Heart right ventricle (tissue), 16 donors: ENCODE measurements at regions not wholly inside any gene's neighbourhood (a gene's known extent, or its start where the extent isn't known, plus 50 kb on each side); places are given as distances from the start of the nearest gene placed in this dataset.
"Not testable (repeated sequence)": the region's sequence is repeated elsewhere in the genome, so short reads cannot be mapped to it uniquely, and the experiment has no call there.

Experiments used
- ATAC-seq, 8 donors: fragments of 200-7000 bp; cut with Tn5 transposase; one replicate each; pipeline ENCODE4 v1.9.1; 2020; ENCODE audit warnings: mild to moderate bottlenecking in 8 of 8, moderate library complexity in 8 of 8, moderate number of reproducible peaks in 1 of 8
- DNase-seq, 2 donors: peaks; one replicate each; pipeline ENCODE4 v3.0.0-alpha.2; 2020
- H3K27ac ChIP-seq, 10 donors: fragments of 200-600 bp; sonication (generic) in 2 of 10; one replicate each; pipeline versions ENCODE4 v1.5.0 to v1.8.0; 2020 to 2022; ENCODE audit warnings: mild to moderate bottlenecking in 3 of 10
- H3K27me3 ChIP-seq, 7 donors: fragments of 200-600 bp; one replicate each; pipeline ENCODE4 v1.8.0; 2021 to 2022; ENCODE audit warnings: mild to moderate bottlenecking in 2 of 7
- H3K36me3 ChIP-seq, 9 donors: fragments of 200-600 bp; sonication (generic) in 1 of 9; one replicate each; pipeline versions ENCODE4 v1.5.0 to v1.8.0; 2020 to 2022; ENCODE audit warnings: mild to moderate bottlenecking in 2 of 9
- H3K4me1 ChIP-seq, 9 donors: fragments of 200-600 bp; sonication (generic) in 1 of 9; one replicate each; pipeline versions ENCODE4 v1.5.0 to v1.8.0; 2020 to 2022; ENCODE audit warnings: mild to moderate bottlenecking in 4 of 9
- H3K4me3 ChIP-seq, 10 donors: fragments of 200-600 bp; sonication (generic) in 2 of 10; one replicate each; pipeline versions ENCODE4 v1.5.0 to v1.8.0; 2020 to 2022; ENCODE audit warnings: mild to moderate bottlenecking in 7 of 10, moderate library complexity in 2 of 10
- H3K9me3 ChIP-seq, 11 donors: fragments of 200-600 bp in 10 of 11; sonication (generic) in 2 of 11; one replicate each; pipeline versions ENCODE4 v1.5.0 to v1.8.0; 2013 to 2022; ENCODE audit warnings: mild to moderate bottlenecking in 2 of 11, control low read depth in 1 of 11, moderate library complexity in 1 of 11
- CTCF ChIP-seq, 9 donors: fragments of 200-600 bp; sonication (generic) in 2 of 9; IDR thresholded peaks; one replicate each; pipeline versions ENCODE4 v1.5.0 to v1.8.0; 2021 to 2022; ENCODE audit warnings: antibody characterized with exemption in 9 of 9, mild to moderate bottlenecking in 5 of 9, moderate library complexity in 1 of 9
- WGBS, 2 donors: extraction: QIAGEN DNeasy Blood & Tissue Kit; methylation state at CpG; one replicate each; pipeline ENCODE4 v1.1.7; 2013; ENCODE audit warnings: inconsistent platforms in 1 of 2; 5-methylcytosine and 5-hydroxymethylcytosine counted together
- intact Hi-C, 10 donors: fragments of 100-400 bp; cut with DNase I; formaldehyde crosslinking; loops; one replicate each; pipeline versions ENCODE4 v1.11.1 to v1.14.2; 2022
- donor health status: Arrhythmogenic right ventricular cardiomyopathy.
- donor health status: ischemic (EF 13 %, LVEDD 7.1; RV severe dilation, severe dysfunction).
- donor health status: healthy with polysubstance abuse.
- donor health status: DM: no; HTN: yes; CAD: no.
- donor health status: DM: no; HTN: no; CAD: no.
- donor health status: ischemic (EF 25% LVEDD 6.9; RV normal size, moderate dysfunction).
- donor health status: ischemic (EF 25% LVEDD 5.7; RV mildly dilated, moderate dysfunction).
- donor health status: healthy.
- donor health status: DM: yes; HTN: yes; CAD: no.
- donor health status: Ischemic cardiomyopathy.
- donor health status: ischemic (EF 35%, LVEDD 5.7; RV mildly dilated, moderate dysfunction).
- donor health status: nonischemic (EF 11% LVEDD 7.7; RV severe dilation, severe dysfunction).
- donor health status: DM: yes; HTN: yes; CAD: no.
- donor health status: PGD.
- donor health status: ischemic (EF 29% LVEDD 5.4; RV normal size, mild dysfunction).
- donor health status: nonischemic (EF 23%, LVEDD 6.1; RV moderate dilation, normal function).

- intact Hi-C loops: no loop called here
- Histone ChIP-seq H3K27me3 (no peaks in the 10 kb centered on the region), H3K27ac (no peak overlapping the region), H3K4me1 (no peaks in the 10 kb centered on the region), H3K36me3 (no peaks in the 10 kb centered on the region), H3K9me3 (peaks cover 0 to 5% (median 0%) of the 10 kb centered on the region in 11 donors), H3K4me3 (no peak overlapping the region)
- no peak for TF ChIP-seq CTCF (IDR thresholded peaks at IDR 0.05)
- ATAC-seq: no peak
- no peak for DNase-seq
- WGBS, 2 donors: 94 to 100% methylated on average over 1 of the region's 1 CpG
These were observed 121.1 kb upstream of the GHR start for GRCh38 chr5:42302186-42302585.

- Histone ChIP-seq H3K9me3 (no peaks in the 10 kb centered on the region), H3K27me3 (no peaks in the 10 kb centered on the region), H3K4me3 (no peak overlapping the region), H3K36me3 (no peaks in the 10 kb centered on the region), H3K27ac (no peak overlapping the region), H3K4me1 (no peaks in the 10 kb centered on the region)
- intact Hi-C loops: no loop called here
- no peak for TF ChIP-seq CTCF (IDR thresholded peaks at IDR 0.05)
- 63 to 76% methylated on average over 1 of the region's 1 CpG for WGBS, 2 donors
- no peak for DNase-seq
- no peak for ATAC-seq
These were observed 117.0 kb upstream of the GHR start for GRCh38 chr5:42306287-42306686.

GRCh38 chr5:42309865-42310264 is 113.4 kb upstream of the GHR start:
- Histone ChIP-seq H3K27me3 (no peaks in the 10 kb centered on the region), H3K36me3 (no peaks in the 10 kb centered on the region), H3K4me1 (no peaks in the 10 kb centered on the region), H3K27ac (no peak overlapping the region), H3K4me3 (no peak overlapping the region), H3K9me3 (no peaks in the 10 kb centered on the region)
- no peak for DNase-seq
- TF ChIP-seq CTCF (IDR thresholded peaks at IDR 0.05): no peak
- intact Hi-C loops: no loop called here
- ATAC-seq: peak in 2 of 8 donors; percentile 31 to 38

DNA sequence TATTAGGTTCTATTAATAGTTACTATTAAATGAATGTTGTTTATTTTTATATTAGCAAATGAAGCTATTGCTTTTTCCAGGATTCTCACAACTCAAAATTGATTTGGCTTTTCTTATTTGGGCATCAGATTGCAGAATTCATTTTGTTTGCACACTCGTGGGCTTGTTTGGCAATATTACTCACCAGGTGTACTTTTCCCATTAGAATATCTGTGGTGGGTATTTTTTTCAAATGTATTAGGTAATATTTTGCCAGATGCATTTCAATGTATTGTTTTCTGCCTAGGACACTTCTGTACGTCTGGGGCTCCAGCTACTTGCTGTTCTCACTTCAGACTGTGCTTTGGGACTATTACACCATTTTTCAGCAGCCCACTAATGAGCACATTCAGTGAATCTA is 108.0 kb upstream of the GHR start:
- Histone ChIP-seq H3K4me1 (no peaks in the 10 kb centered on the region), H3K27ac (no peak overlapping the region), H3K27me3 (no peaks in the 10 kb centered on the region), H3K4me3 (no peak overlapping the region), H3K9me3 (peaks cover 0 to 27% (median 11%) of the 10 kb centered on the region in 11 donors), H3K36me3 (no peaks in the 10 kb centered on the region)
- DNase-seq (no peak), ATAC-seq (no peak)
- intact Hi-C loops: no loop called here
- 41 to 51% methylated on average over 2 of the region's 2 CpGs for WGBS, 2 donors
- no peak for TF ChIP-seq CTCF (IDR thresholded peaks at IDR 0.05)

- H3K9me3 ChIP-seq: peaks cover 0 to 31% (median 16%) of the 10 kb centered on the region in 11 donors
- TF ChIP-seq CTCF (IDR thresholded peaks at IDR 0.05): no peak
- no peak overlapping the region for H3K27ac ChIP-seq
- ATAC-seq (no peak), DNase-seq (no peak)
- no peaks in the 10 kb centered on the region for H3K36me3 ChIP-seq
- intact Hi-C loops: no loop called here
- no peak overlapping the region for H3K4me3 ChIP-seq
- no peaks in the 10 kb centered on the region for H3K4me1 ChIP-seq
- 59 to 73% methylated on average over 2 of the region's 2 CpGs for WGBS, 2 donors
- H3K27me3 ChIP-seq: no peaks in the 10 kb centered on the region
These were observed 105.7 kb upstream of the GHR start for GRCh38 chr5:42317575-42317974.

- H3K27me3 ChIP-seq, DNase-seq, H3K4me1 ChIP-seq, H3K36me3 ChIP-seq, H3K27ac ChIP-seq, ATAC-seq, H3K4me3 ChIP-seq, intact Hi-C loops: not testable (repeated sequence)
- H3K9me3 ChIP-seq: peaks cover 0 to 31% (median 16%) of the 10 kb centered on the region in 11 donors
- 80 to 83% methylated on average over 5 of the region's 5 CpGs for WGBS, 2 donors
These were observed 103.7 kb upstream of the GHR start for GRCh38 chr5:42319546-42319945.
